ENCODE measurements at regions not wholly inside any gene's neighbourhood (a gene's known extent, or its start where the extent isn't known, plus 50 kb on each side); places are given as distances from the start of the nearest gene placed in this dataset.

DNA sequence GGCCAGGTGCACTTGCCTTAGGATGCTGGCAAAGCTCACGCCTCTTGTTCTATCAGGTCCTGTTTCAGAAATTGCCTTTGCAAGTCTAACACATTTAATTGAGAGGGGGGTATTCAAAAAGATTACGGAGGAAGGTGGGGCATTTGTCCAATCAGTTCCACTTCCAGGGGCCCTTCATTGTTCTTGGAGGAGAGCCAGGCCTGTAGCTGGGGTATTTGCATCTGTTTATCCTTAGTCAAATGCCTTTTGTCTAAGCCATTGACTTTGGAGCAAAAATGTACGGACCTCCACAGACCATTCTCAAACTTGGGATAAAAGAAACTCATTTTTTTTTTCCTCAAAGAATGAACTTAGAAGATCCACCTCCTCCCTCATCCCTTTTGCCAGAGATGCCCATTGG lies 582.0 kb downstream of the BCL11B start:
- TF ChIP-seq EZH2 (IDR thresholded peaks at IDR 0.05; ENCODE audit: insufficient read depth, poor library complexity, severe bottlenecking), result no peak
- TF ChIP-seq EZH2phosphoT487 (IDR thresholded peaks at IDR 0.05; ENCODE audit: insufficient read depth, low read depth), result no peak

Data from GM23248 (cell line).